Daoy (cell line): ENCODE measurements at regions not wholly inside any gene's neighbourhood (a gene's known extent, or its start where the extent isn't known, plus 50 kb on each side); places are given as distances from the start of the nearest gene placed in this dataset.
A peak's percentile ranks its signal among the peaks of the same experiment; 100 is the strongest.

Experiments
- DNase-seq: peaks from one replicate; pipeline ENCODE4 v3.0.0-alpha.2; 2015; ENCODE audit warnings: low read depth

GRCh38 chr9:36764364-36765076 lies 191.8 kb downstream of the MELK start:
- DNase-seq, result no peak

- DNase-seq, result no peak
Observed at GRCh38 chr9:36765077-36765390, 192.3 kb downstream of the MELK start.

- peak; percentile 94 for DNase-seq
Observed at GRCh38 chr9:36765468-36766341, 193.0 kb downstream of the MELK start.

- DNase-seq, result no peak
Observed at GRCh38 chr9:36768677-36769076, 196.0 kb downstream of the MELK start.

- DNase-seq, result no peak
Observed at GRCh38 chr9:36770025-36770424, 197.3 kb downstream of the MELK start.

- DNase-seq, result peak; percentile 32
Observed at GRCh38 chr9:36772449-36773403, 200.0 kb downstream of the MELK start.

- DNase-seq, result no peak
Observed at GRCh38 chr9:36778682-36779081, 206.0 kb downstream of the MELK start.

- peak; percentile 41 for DNase-seq
Observed at GRCh38 chr9:36779582-36779981, 206.9 kb downstream of the MELK start.

GRCh38 chr9:36780186-36780585 lies 207.5 kb downstream of the MELK start:
- peak; percentile 31 for DNase-seq

GRCh38 chr9:36781533-36781932 lies 208.8 kb downstream of the MELK start:
- DNase-seq, result peak; percentile 92
